GM18505 (cell line): ENCODE measurements at regions not wholly inside any gene's neighbourhood (a gene's known extent, or its start where the extent isn't known, plus 50 kb on each side); places are given as distances from the start of the nearest gene placed in this dataset.
"Not testable (repeated sequence)": the region's sequence is repeated elsewhere in the genome, so short reads cannot be mapped to it uniquely, and the experiment has no call there.

Source experiments
- ATAC-seq: cut with Tn5 transposase; IDR thresholded peaks from one replicate; pipeline ENCODE4 v1.9.1; 2021; ENCODE audit not compliant: unreplicated experiment
- POLR2A ChIP-seq: IDR thresholded peaks from 4 replicates; pipeline ENCODE4 v1.6.1; 2011; ENCODE audit warnings: borderline replicate concordance; ENCODE audit not compliant: insufficient read depth, insufficient read length; ENCODE audit errors: extremely low read depth

DNA sequence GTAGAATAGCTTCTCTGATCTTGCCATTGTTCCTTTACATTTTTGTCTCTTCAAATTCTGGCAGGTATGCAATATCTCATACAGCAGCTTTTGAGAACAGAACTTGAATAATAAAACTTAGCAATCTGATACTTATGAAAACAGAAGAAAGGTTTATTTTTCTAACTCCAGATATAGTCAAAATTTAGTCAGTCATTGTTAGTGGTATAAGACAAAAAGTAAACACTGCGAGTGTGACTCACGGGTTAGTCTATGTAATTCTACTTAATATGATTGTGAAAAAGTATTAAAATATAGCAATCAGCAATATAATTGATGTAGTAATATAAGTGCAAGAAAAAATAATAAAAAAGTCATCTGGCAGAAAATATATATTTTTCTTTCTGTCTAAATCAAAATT lies 910.4 kb downstream of the DNAH5 start:
- no peak for TF ChIP-seq POLR2A

DNA sequence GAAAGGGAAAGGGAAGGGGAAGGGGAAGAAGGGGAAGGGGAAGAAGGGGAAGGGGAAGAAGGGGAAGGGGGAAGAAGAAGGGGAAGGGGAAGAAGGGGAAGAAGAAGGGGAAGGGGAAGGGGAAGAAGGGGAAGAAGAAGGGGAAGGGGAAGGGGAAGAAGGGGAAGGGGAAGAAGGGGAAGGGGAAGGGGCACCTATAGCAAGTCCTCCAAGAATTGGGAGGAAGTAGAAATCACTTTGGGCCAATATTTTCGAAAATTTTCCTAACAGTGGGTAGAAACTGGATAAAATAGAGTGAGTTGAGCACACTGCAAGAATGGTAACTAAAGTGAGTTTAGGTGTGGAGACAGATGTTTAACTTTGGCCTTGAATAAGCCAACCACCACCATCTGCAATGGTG lies 915.3 kb downstream of the DNAH5 start:
- no peak for TF ChIP-seq POLR2A
- ATAC-seq = no peak

More for the DNA sequence above, 910.4 kb downstream of the DNAH5 start:
- ATAC-seq = no peak

DNA sequence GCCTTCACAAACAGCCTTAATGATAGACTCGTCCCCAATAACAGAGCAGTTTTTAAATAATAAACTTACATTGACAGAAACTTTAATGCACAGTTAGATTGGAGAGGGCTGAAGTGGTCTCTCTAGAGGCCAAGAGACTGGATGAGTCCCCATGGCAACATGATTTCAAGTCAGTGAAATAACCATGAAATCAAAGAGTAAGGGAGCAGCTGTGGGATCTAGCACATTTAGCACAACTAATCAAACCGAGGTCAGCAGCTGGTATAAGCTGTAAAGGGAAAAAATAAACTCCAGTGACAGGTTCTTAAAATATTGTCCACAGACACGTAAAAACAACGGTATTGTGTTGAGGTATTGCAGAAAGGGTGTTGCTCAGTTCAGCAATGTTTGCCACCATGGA lies 916.6 kb downstream of the DNAH5 start:
- ATAC-seq = no peak
- no peak for TF ChIP-seq POLR2A

DNA sequence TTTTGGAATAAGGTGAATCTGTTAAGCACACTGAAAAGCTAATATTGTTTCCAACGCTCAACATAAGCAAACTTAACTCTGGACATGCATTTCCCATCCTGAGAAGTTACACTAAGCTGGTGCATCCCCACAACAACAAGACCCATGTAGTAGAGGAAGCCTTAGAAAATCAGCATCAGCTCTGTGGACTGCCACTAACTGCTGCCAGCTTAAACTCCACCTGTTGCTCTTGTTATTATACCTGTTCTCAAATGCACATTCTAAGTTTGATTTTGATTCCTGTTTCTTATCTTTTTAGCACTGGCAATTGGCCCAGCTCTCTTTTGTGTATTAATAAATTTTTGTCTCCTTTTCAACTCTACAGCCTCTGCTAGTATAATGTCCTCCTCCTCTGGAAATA lies 924.8 kb downstream of the DNAH5 start:
- ATAC-seq = no peak
- no peak for TF ChIP-seq POLR2A

DNA sequence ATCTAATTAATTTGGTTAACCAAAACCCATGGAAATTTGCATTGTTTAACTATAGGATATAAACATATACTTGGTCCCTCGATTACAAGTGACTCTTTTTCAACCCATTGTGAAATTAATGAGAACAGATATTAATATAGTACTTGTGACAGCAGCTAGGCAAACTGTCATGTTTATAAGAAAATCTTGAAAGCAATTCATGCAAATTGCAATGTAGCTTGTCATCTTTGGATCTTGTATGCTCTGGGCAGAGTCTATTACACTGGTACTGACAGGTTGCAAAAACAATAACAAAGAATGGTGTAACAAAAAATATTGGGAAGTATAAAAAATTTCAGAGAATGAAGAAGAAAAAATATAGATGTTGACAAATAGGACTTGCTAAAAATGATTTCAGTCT lies 941.0 kb downstream of the DNAH5 start:
- TF ChIP-seq POLR2A = no peak
- ATAC-seq = no peak

DNA sequence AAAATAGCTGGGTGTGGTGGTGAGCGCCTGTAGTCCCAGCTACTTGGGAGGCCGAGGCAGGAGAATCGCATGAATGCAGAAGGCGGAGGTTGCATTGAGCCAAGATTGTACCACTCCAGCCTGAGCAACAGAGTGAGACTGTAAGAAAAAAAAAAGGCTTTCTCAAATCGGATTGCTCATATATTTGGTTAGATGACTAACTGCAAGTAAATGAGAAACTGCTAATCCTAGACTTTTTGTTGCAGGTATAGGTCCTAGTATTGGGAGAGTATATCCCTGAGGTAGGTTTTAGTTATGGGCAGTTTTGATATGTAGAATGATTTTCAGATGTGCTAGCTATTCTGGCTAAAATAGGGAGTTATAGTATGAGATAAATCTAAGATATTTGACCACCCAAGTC lies 944.8 kb downstream of the DNAH5 start:
- ATAC-seq = no peak
- TF ChIP-seq POLR2A = no peak

DNA sequence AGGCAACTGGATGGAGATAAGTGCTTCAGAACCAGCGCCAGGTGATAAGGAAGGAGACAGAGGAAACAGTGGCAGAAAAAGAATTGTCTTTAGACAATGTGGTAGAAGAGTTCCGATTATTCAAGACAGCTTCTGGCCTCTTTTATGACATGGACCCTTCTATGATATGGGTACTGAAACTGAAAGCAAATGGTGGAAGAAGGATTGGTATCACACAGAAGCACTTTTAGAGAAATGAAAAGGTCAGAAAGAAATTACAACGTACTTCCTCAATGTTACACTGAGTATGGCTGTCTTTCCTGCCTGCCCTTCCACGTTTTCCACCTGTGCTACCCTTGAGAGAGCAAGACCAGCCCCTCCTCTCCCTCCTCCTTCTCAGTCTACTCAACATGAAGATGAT lies 959.3 kb downstream of the DNAH5 start:
- TF ChIP-seq POLR2A = no peak
- ATAC-seq = no peak

DNA sequence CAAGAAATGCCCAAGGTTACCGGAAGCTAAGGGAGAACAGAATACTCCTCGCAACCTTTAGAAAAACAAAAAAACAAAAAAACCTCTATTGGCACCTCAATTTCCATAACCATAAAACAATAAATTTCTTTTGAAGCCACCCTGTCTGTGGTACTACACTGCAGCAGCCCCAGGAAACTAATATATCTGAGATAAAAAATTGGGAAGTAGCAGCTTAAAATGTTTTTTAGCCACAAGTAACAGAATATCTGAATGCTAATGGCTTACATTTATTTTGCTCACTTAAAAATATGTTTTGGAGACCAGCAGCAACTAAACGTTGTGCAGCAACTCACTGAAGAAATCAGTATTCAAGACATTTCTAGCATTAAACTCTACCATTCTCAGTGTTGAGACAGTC lies 969.6 kb downstream of the DNAH5 start:
- ATAC-seq = no peak
- no peak for TF ChIP-seq POLR2A

DNA sequence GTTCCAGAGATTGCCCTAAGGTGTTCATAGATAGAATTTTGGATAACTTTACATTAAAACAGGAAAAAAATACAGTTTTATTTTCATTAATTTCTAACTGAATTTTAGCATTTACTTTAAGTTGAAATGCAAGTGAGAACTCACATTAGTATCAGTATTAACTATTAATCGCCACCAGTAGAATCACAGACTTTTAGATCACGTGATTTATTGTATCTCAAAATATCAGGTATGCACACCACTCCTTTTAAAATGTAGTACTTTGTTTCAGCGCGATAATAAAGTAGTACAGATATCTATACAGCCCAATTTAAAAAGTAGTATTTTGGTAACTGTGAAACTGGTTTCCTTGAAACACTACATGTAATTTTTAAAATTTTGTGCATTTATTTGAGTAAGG lies 978.7 kb downstream of the DNAH5 start:
- TF ChIP-seq POLR2A = no peak
- no peak for ATAC-seq

DNA sequence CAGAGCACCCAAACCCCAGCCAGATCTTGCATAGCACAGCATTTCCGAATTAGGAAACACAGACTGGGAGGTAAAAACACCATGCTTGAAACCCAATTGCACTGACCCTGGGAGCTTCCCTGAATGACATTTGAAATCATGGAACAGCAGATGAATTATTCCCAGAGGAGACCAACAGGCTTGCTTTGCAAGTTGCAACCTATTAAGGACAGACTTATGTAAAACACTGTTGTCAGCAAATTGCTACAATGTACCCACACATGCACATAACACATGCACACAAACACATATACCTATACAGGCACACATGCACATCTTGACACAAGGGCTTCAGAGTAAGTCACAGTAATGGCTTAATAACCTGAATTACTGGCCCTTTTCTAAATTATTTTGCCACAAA lies 984.8 kb downstream of the DNAH5 start:
- ATAC-seq = no peak
- TF ChIP-seq POLR2A = no peak

DNA sequence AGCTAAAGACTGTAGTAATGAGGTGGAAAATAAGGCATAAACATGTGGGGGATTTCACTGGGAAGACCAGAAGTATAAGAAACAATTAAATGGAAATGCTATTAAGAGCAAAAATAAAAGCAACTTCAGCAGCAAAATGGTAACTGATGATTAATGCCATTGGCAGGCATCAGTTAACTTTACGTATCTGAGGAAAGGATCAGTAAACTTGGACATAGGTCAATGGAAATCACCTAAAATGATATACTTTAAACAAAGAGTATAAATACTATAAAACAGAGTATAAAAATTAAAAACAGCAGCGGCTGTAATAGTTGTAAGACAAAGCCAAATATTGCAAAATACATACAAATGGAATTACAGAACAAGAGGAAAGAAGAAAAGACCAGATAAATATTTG lies 992.1 kb downstream of the DNAH5 start:
- ATAC-seq = no peak
- no peak for TF ChIP-seq POLR2A

DNA sequence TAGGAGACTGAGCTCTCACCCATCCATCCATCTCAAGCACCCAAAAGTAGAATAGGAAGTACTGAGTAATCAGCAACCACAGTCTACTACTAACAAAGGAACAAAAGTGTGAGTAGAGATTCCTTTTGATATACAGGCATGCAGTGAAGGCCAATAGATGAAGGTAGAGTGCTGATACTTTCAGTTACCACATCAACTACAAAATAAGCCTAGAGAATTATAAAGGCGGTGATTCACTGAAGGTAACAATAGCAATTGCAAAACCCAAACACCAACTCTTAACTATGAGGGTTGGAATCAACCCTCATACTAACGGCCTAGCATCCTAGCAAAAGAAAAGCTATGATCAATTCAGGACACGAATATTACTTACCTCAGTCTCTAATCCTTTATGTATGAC lies 992.6 kb downstream of the DNAH5 start:
- ATAC-seq = no peak
- no peak for TF ChIP-seq POLR2A

DNA sequence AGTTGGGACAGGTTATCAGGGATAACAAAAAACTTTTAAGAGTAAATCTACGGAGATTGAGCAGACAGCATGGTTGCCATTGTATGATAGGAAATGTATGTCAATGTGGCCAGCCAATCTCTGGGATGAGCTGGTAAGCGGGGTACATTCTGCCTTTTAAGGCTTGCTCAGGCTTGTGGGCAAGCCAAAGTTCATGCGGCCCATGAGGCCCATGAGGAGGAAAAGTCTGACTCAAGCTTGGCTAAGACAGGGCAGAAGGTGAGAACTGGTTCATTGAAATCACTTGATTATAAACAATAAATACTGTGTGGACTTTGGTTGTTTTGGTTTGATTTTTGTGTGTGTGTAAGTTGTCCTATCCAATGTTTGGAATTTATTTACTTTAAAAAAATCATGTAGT lies 997.1 kb downstream of the DNAH5 start:
- no peak for TF ChIP-seq POLR2A
- ATAC-seq = no peak

DNA sequence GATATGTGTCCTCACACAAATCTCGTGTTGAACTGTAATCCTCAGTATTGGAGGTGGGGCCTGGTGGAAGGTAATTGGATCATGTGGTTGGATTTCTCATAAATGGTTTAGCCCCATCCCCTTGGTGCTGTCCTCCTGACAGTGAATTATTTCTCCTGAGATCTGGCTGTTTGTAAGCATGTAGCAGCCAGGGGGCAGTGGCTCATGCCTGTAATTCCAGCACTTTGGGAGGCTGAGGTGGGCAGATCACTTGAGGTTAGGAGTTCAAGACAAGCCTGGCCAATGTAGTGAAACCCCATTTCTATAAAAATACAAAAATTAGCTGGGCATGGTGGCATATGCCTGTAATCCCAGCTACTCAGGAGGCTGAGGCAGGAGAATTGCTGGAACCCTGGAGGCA lies 999.0 kb downstream of the DNAH5 start:
- ATAC-seq = not testable (repeated sequence)

DNA sequence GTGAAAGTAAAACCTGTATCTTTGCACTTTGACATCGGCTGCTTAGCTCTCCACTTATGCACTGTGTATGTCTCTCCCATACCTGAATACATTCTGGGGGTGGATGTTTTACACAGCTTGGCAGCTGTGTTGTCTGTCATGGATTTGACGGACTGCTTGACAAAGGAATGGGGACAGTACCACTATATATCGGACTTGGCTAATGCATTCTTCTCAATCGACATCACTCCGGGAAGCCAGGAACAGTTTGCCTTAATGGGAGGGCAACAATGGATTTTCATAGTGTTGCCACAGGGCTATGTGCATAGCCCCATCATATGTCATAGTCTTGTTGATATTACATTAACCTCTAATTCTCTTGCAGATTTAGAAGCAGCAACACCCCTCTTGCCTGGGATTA lies 1008.3 kb downstream of the DNAH5 start:
- ATAC-seq = no peak
- TF ChIP-seq POLR2A = no peak
